Hepatocyte (in vitro differentiated cells): ENCODE measurements at regions not wholly inside any gene's neighbourhood (a gene's known extent, or its start where the extent isn't known, plus 50 kb on each side); places are given as distances from the start of the nearest gene placed in this dataset.

Experiments
- DNase-seq: peaks from one replicate; pipeline ENCODE4 v3.0.0-alpha.2; 2016; ENCODE audit warnings: low spot score
- H2AFZ ChIP-seq: fragments of 200-600 bp; sonication (generic); 2 replicates; pipeline ENCODE4 v1.6.0; 2016; ENCODE audit warnings: antibody characterized with exemption, mild to moderate bottlenecking
- H3K27ac ChIP-seq: fragments of 200-600 bp; sonication (generic); 2 replicates; pipeline ENCODE4 v1.5.1; 2016; ENCODE audit warnings: mild to moderate bottlenecking
- H3K27me3 ChIP-seq: fragments of 200-600 bp; sonication (generic); 2 replicates; pipeline ENCODE4 v1.6.1; 2016
- H3K36me3 ChIP-seq: fragments of 200-600 bp; sonication (generic); replicated peaks from 2 replicates; pipeline ENCODE4 v1.5.1; 2016; ENCODE audit warnings: low read depth; ENCODE audit not compliant: insufficient read depth
- H3K4me1 ChIP-seq: fragments of 200-600 bp; sonication (generic); 2 replicates; pipeline ENCODE4 v1.5.1; 2016; ENCODE audit warnings: mild to moderate bottlenecking, moderate library complexity; ENCODE audit not compliant: insufficient read depth
- H3K4me2 ChIP-seq: fragments of 200-600 bp; sonication (generic); 2 replicates; pipeline ENCODE4 v1.6.0; 2016
- H3K4me3 ChIP-seq: fragments of 200-600 bp; sonication (generic); 2 replicates; pipeline ENCODE4 v1.5.1; 2016; ENCODE audit warnings: mild to moderate bottlenecking
- H3K79me2 ChIP-seq: fragments of 200-600 bp; sonication (generic); 2 replicates; pipeline ENCODE4 v1.6.0; 2017; ENCODE audit warnings: mild to moderate bottlenecking
- H3K9me2 ChIP-seq: fragments of 200-600 bp; sonication (generic); replicated peaks from 2 replicates; pipeline ENCODE4 v1.6.0; 2017; ENCODE audit warnings: mild to moderate bottlenecking; ENCODE audit not compliant: insufficient read depth
- H3K9me3 ChIP-seq: fragments of 200-600 bp; sonication (generic); 2 replicates; pipeline ENCODE4 v1.5.1; 2016; ENCODE audit warnings: low read depth, mild to moderate bottlenecking
- H4K20me1 ChIP-seq: fragments of 200-600 bp; sonication (generic); 2 replicates; pipeline ENCODE4 v1.6.0; 2016; ENCODE audit warnings: mild to moderate bottlenecking; ENCODE audit not compliant: insufficient read depth, poor library complexity, severe bottlenecking
- CTCF ChIP-seq: fragments of 200-600 bp; sonication (generic); IDR thresholded peaks from 2 replicates; pipeline ENCODE4 v1.5.1; 2016; ENCODE audit warnings: antibody characterized with exemption, mild to moderate bottlenecking; ENCODE audit not compliant: poor library complexity
- EZH2 ChIP-seq: fragments of 200-600 bp; sonication (generic); IDR thresholded peaks from 2 replicates; pipeline ENCODE4 v1.6.1; 2016; ENCODE audit warnings: antibody characterized with exemption, mild to moderate bottlenecking, borderline replicate concordance
- EZH2phosphoT487 ChIP-seq: fragments of 200-600 bp; sonication (generic); IDR thresholded peaks from one replicate; pipeline ENCODE4 v1.6.1; 2018; ENCODE audit warnings: antibody characterized with exemption, mild to moderate bottlenecking, low read depth, moderate library complexity; ENCODE audit not compliant: unreplicated experiment, severe bottlenecking
- WGBS: methylation state at CpG from one replicate; pipeline ENCODE4 v1.1.6; 2016; ENCODE audit warnings: low lambda C conversion rate; ENCODE audit errors: missing lambda C conversion rate; 5-methylcytosine and 5-hydroxymethylcytosine counted together

GRCh38 chr6:40809627-40810026, 222.5 kb upstream of the LRFN2 start:
- H3K9me2 ChIP-seq = no peaks in the 10 kb centered on the region
- no peaks in the 10 kb centered on the region for H3K36me3 ChIP-seq
- no peak overlapping the region for H3K4me2 ChIP-seq
- H3K79me2 ChIP-seq = no peaks in the 10 kb centered on the region
- DNase-seq = no peak
- H3K9me3 ChIP-seq = no peaks in the 10 kb centered on the region
- no peak overlapping the region for H2AFZ ChIP-seq
- H3K27ac ChIP-seq = no peak overlapping the region
- no peaks in the 10 kb centered on the region for H3K4me1 ChIP-seq
- 96% methylated on average over 1 of the region's 1 CpG for WGBS
- no peaks in the 10 kb centered on the region for H3K27me3 ChIP-seq
- H4K20me1 ChIP-seq = no peaks in the 10 kb centered on the region
- H3K4me3 ChIP-seq = no peak overlapping the region
- TF ChIP-seq EZH2 = no peak

GRCh38 chr6:40807484-40807883, 220.3 kb upstream of the LRFN2 start:
- 83% methylated on average over 5 of the region's 5 CpGs for WGBS
- no peak overlapping the region for H2AFZ ChIP-seq
- TF ChIP-seq EZH2 (no peak), CTCF (no peak), EZH2phosphoT487 (no peak)

GRCh38 chr6:40806256-40806864, 219.2 kb upstream of the LRFN2 start:
- Histone ChIP-seq H4K20me1 (no peaks in the 10 kb centered on the region), H3K27me3 (no peaks in the 10 kb centered on the region), H3K9me3 (no peaks in the 10 kb centered on the region), H2AFZ (no peak overlapping the region), H3K79me2 (no peaks in the 10 kb centered on the region), H3K27ac (no peak overlapping the region), H3K4me3 (no peak overlapping the region), H3K4me2 (no peak overlapping the region), H3K4me1 (no peaks in the 10 kb centered on the region), H3K9me2 (no peaks in the 10 kb centered on the region), H3K36me3 (no peaks in the 10 kb centered on the region)
- peak; percentile 23 for DNase-seq
- WGBS = 78% methylated on average over 7 of the region's 7 CpGs
- TF ChIP-seq EZH2 (no peak), EZH2phosphoT487 (no peak), CTCF (no peak)

More at GRCh38 chr6:40807484-40807883, 220.3 kb upstream of the LRFN2 start:
- Histone ChIP-seq H3K27me3 (no peaks in the 10 kb centered on the region), H3K27ac (no peak overlapping the region), H3K79me2 (no peaks in the 10 kb centered on the region), H4K20me1 (no peaks in the 10 kb centered on the region), H3K4me1 (no peaks in the 10 kb centered on the region), H3K4me3 (no peak overlapping the region), H3K9me3 (no peaks in the 10 kb centered on the region), H3K9me2 (no peaks in the 10 kb centered on the region), H3K36me3 (no peaks in the 10 kb centered on the region), H3K4me2 (no peak overlapping the region)
- no peak for DNase-seq

GRCh38 chr6:40805336-40805735, 218.2 kb upstream of the LRFN2 start:
- Histone ChIP-seq H3K4me2 (no peak overlapping the region), H3K27me3 (no peaks in the 10 kb centered on the region), H3K4me1 (no peaks in the 10 kb centered on the region), H3K79me2 (no peaks in the 10 kb centered on the region), H4K20me1 (no peaks in the 10 kb centered on the region), H3K9me3 (no peaks in the 10 kb centered on the region), H3K27ac (no peak overlapping the region), H3K36me3 (no peaks in the 10 kb centered on the region), H3K9me2 (no peaks in the 10 kb centered on the region), H2AFZ (no peak overlapping the region), H3K4me3 (no peak overlapping the region)
- 87% methylated on average over 4 of the region's 4 CpGs for WGBS
- TF ChIP-seq EZH2 (no peak), EZH2phosphoT487 (no peak), CTCF (no peak)
- DNase-seq = no peak
